ENCODE measurements at regions not wholly inside any gene's neighbourhood (a gene's known extent, or its start where the extent isn't known, plus 50 kb on each side); places are given as distances from the start of the nearest gene placed in this dataset.

DNA sequence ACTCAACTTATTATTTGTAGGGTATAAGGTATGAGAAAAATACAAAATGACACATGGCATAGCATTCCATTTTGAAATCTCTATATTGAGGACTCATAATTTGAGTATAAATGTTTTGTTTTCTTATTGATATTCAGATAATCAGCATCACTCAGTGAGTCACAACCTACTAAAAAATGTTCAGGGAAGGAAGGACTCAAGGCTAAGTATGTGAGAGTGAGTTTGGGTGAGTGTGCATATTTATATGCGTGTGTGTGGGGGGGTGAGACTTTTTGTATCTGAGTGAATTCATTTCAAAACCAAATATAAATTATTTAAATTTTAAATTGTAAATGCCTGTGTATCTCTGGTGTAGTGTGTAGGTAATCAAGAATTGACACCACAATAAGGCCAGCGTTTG lies 87.8 kb upstream of the PRKD1 start:
- no peak for DNase-seq (ENCODE audit: unreplicated experiment)
- Mint-ChIP-seq H3K4me3 (ENCODE audit: unreplicated experiment) (no peak overlapping the region), H3K27me3 (ENCODE audit: insufficient read depth, unreplicated experiment) (no peaks in the 10 kb centered on the region), H3K9me3 (ENCODE audit: unreplicated experiment) (no peaks in the 10 kb centered on the region), H3K36me3 (ENCODE audit: insufficient read depth, unreplicated experiment) (no peaks in the 10 kb centered on the region), H3K4me1 (ENCODE audit: insufficient read depth, unreplicated experiment) (no peaks in the 10 kb centered on the region), H3K27ac (ENCODE audit: low read depth, unreplicated experiment) (no peak overlapping the region)
- POLR2A ChIA-PET: no interaction called here
- intact Hi-C loops (cut with micrococcal nuclease): no loop called here
- BruUV-seq (replicated peaks): no TSS peak
- TF ChIP-seq, protein P1, sequence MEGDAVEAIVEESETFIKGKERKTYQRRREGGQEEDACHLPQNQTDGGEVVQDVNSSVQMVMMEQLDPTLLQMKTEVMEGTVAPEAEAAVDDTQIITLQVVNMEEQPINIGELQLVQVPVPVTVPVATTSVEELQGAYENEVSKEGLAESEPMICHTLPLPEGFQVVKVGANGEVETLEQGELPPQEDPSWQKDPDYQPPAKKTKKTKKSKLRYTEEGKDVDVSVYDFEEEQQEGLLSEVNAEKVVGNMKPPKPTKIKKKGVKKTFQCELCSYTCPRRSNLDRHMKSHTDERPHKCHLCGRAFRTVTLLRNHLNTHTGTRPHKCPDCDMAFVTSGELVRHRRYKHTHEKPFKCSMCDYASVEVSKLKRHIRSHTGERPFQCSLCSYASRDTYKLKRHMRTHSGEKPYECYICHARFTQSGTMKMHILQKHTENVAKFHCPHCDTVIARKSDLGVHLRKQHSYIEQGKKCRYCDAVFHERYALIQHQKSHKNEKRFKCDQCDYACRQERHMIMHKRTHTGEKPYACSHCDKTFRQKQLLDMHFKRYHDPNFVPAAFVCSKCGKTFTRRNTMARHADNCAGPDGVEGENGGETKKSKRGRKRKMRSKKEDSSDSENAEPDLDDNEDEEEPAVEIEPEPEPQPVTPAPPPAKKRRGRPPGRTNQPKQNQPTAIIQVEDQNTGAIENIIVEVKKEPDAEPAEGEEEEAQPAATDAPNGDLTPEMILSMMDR (IDR thresholded peaks at IDR 0.05; ENCODE audit: unreplicated experiment): no peak
- CTCF ChIA-PET: no interaction called here

DNA sequence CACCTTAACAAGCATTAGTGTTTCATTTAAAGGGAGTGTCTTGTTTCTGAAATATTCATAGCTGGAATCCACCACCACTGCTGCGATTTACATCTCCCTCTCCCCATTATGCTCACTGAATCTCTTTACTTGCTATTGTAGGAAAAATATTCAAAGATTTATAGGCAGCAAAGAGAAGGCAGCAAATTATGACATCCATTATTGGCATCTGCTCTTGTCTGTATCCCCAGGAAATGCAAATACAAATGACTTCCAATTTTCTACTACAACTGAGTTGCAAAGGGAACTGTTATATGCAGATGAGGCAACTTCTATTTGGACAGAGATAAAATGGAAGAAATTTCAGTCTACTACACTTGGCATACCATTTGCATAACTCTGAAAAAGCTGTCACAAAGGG lies 88.4 kb upstream of the PRKD1 start:
- Mint-ChIP-seq H3K36me3 (ENCODE audit: insufficient read depth, unreplicated experiment) (no peaks in the 10 kb centered on the region), H3K27ac (ENCODE audit: low read depth, unreplicated experiment) (no peak overlapping the region), H3K4me1 (ENCODE audit: insufficient read depth, unreplicated experiment) (no peaks in the 10 kb centered on the region), H3K27me3 (ENCODE audit: insufficient read depth, unreplicated experiment) (no peaks in the 10 kb centered on the region), H3K4me3 (ENCODE audit: unreplicated experiment) (no peak overlapping the region), H3K9me3 (ENCODE audit: unreplicated experiment) (no peaks in the 10 kb centered on the region)
- intact Hi-C loops (cut with micrococcal nuclease): no loop called here
- ChIA-PET CTCF (interaction anchor here (1.0 kb wide), 1 partner anchor 469 kb away, joined by 3 read pairs; no protein-coding TSS in a partner anchor), POLR2A (no interaction called here)
- BruUV-seq (replicated peaks): no TSS peak
- TF ChIP-seq, protein P1 (IDR thresholded peaks at IDR 0.05; ENCODE audit: unreplicated experiment): no peak
- no peak for DNase-seq (ENCODE audit: unreplicated experiment)

DNA sequence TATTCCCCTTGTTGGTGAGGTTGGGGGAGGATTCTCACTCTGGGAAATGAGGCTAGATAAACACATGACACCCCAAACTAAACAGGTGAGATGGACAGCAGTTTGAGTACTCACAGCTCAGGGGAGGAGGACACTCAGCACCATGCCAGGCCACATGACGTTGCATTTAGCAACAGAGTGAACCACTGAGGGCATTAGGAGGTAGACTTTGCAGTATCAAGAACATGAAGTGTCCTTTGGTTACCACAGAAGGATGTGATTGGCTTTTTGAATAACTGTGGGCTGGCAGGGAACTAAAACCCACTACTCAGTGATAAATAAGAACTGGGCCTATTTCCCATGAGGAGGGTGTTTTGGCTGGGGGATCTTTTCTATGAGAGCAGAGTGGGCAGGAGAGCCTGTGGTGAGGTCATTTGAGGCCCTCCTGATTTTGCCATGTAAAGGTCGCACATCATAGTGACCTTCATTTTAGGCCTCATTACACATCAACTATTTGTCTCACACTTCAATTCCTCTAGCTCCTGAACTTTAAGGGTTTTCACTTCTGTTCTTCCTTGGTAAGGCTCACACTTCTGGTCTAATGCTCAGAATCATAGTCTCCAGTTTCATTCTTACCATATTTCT lies 89.8 kb upstream of the PRKD1 start:
- Mint-ChIP-seq H3K4me1 (ENCODE audit: insufficient read depth, unreplicated experiment) (no peaks in the 10 kb centered on the region), H3K27ac (ENCODE audit: low read depth, unreplicated experiment) (no peak overlapping the region), H3K9me3 (ENCODE audit: unreplicated experiment) (no peaks in the 10 kb centered on the region), H3K4me3 (ENCODE audit: unreplicated experiment) (no peak overlapping the region), H3K27me3 (ENCODE audit: insufficient read depth, unreplicated experiment) (no peaks in the 10 kb centered on the region), H3K36me3 (ENCODE audit: insufficient read depth, unreplicated experiment) (no peaks in the 10 kb centered on the region)
- intact Hi-C loops (cut with micrococcal nuclease): no loop called here
- CTCF ChIA-PET: interaction anchor here (0.6 kb wide), 2 partner anchors 9 to 468 kb away, joined by 3 read pairs; no protein-coding TSS in a partner anchor
- POLR2A ChIA-PET: no interaction called here
- TF ChIP-seq, protein P1 (IDR thresholded peaks at IDR 0.05; ENCODE audit: unreplicated experiment): no peak
- no TSS peak for BruUV-seq (replicated peaks)
- no peak for DNase-seq (ENCODE audit: unreplicated experiment)

DNA sequence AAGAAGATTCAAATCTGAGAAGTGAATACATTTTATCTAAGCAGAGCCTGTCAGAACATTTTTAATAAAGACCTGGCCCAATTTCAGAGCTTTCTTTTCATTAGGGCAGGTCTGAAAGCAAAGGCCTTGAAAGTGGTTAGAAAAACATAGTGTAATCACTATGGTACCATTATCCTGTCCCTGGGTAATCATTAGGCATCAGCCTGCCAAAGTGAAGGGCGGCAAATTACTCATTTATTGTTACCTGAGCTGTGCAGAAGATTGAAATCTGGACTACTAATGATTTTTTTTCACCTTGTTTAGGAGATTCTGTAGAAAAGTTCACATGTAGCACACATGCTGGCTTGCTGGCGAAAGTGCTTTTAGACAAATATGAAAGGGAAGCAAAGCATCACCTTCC lies 92.6 kb upstream of the PRKD1 start:
- TF ChIP-seq, protein P1 (IDR thresholded peaks at IDR 0.05; ENCODE audit: unreplicated experiment): no peak
- intact Hi-C loops (cut with micrococcal nuclease): no loop called here
- POLR2A ChIA-PET: interaction anchor here (1.2 kb wide), 1 partner anchor 204 kb away, joined by 3 read pairs; no protein-coding TSS in a partner anchor
- Mint-ChIP-seq H3K27me3 (ENCODE audit: insufficient read depth, unreplicated experiment) (no peaks in the 10 kb centered on the region), H3K4me1 (ENCODE audit: insufficient read depth, unreplicated experiment) (no peaks in the 10 kb centered on the region), H3K9me3 (ENCODE audit: unreplicated experiment) (no peaks in the 10 kb centered on the region), H3K4me3 (ENCODE audit: unreplicated experiment) (no peak overlapping the region), H3K27ac (ENCODE audit: low read depth, unreplicated experiment) (no peak overlapping the region), H3K36me3 (ENCODE audit: insufficient read depth, unreplicated experiment) (no peaks in the 10 kb centered on the region)
- BruUV-seq (replicated peaks): no TSS peak
- no peak for DNase-seq (ENCODE audit: unreplicated experiment)
- CTCF ChIA-PET: no interaction called here
